HFF-Myc (cell line): ENCODE measurements at regions not wholly inside any gene's neighbourhood (a gene's known extent, or its start where the extent isn't known, plus 50 kb on each side); places are given as distances from the start of the nearest gene placed in this dataset.
"Not testable (repeated sequence)": the region's sequence is repeated elsewhere in the genome, so short reads cannot be mapped to it uniquely, and the experiment has no call there.

ENCODE experiments used
- DNase-seq: peaks from one replicate; pipeline ENCODE4 v3.0.0-alpha.2; 2011; ENCODE audit warnings: low read depth; ENCODE audit errors: extremely low read depth
- H3K4me3 ChIP-seq: replicated peaks from 2 replicates; pipeline ENCODE4 v1.5.1; 2011; ENCODE audit warnings: low read depth, mild to moderate bottlenecking, control low read depth, low read length
- TF ChIP-seq, protein P1 (sequence below): IDR thresholded peaks from 2 replicates; pipeline ENCODE4 v1.5.1; 2012; ENCODE audit warnings: mild to moderate bottlenecking, low read depth, low read length, control low read depth; ENCODE audit errors: missing control alignments

DNA sequence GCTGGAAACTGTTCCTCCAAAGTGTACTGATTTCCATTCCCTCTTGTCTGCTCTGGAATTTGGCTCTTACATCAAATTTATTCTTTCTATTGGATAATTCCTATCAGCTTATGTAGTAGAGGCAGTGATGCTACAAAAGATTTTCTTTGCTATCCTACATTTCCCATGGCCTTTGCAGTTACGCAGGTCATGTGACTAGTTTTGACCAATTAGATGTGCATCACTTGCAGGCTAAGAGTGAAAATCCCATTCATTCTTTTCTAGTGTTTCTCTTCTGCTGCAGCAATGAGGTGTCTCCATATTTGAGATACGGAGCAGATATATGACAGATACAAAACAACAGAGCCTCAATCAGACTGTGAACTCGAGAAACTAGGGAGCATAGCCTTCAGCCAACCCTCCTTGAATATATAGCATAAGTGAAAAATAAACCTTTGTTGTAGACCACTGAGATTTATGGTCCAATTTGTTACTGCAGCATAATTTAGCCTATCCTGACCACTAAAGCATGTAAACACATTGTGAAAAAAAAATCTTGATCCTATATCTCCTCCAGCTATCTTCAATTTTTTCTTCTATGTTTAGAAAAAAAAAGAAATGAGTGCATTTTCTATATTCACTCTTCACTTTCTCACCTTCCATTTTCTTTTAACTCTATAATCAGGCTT, 102.0 kb downstream of the HNMT start:
- TF ChIP-seq, protein P1, sequence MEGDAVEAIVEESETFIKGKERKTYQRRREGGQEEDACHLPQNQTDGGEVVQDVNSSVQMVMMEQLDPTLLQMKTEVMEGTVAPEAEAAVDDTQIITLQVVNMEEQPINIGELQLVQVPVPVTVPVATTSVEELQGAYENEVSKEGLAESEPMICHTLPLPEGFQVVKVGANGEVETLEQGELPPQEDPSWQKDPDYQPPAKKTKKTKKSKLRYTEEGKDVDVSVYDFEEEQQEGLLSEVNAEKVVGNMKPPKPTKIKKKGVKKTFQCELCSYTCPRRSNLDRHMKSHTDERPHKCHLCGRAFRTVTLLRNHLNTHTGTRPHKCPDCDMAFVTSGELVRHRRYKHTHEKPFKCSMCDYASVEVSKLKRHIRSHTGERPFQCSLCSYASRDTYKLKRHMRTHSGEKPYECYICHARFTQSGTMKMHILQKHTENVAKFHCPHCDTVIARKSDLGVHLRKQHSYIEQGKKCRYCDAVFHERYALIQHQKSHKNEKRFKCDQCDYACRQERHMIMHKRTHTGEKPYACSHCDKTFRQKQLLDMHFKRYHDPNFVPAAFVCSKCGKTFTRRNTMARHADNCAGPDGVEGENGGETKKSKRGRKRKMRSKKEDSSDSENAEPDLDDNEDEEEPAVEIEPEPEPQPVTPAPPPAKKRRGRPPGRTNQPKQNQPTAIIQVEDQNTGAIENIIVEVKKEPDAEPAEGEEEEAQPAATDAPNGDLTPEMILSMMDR = no peak
- no peak overlapping the region for H3K4me3 ChIP-seq
- no peak for DNase-seq

DNA sequence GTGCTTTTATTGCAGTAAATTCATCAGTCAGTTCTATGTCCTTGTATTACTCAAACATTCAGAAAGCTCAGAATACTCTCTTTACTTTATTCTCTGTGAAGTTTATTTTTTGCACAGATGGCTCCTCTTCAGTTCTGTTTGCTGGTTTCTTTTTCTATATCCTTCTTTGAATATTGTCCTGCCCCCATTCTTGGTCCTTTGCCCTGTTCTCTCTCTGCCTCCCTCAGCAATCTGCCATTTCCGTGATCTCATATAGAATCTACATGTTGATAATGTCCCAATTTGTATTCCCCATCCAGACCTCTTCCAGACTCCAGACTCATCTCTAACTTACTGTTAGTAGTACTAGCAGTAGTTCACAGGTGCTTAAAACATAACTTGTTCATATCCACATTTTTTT, 102.6 kb downstream of the HNMT start:
- H3K4me3 ChIP-seq = no peak overlapping the region
- no peak for DNase-seq
- TF ChIP-seq, protein P1 = no peak

DNA sequence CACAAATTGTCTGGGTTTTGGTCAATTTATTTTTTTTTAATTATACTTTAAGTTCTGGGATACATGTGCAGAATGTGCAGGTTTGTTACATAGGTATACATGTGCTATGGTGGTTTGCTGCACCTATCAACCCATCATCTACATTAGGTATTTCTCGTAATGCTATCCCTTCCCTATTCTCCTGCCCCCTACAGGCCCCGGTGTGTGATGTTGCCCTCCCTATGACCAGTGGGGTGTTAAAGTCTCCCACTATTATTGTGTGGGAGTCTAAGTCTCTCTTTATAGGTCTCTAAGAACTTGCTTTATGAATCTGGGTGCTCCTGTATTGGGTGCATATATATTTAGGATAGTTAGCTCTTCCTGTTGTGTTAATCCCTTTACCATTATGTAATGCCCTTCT, 104.4 kb downstream of the HNMT start:
- H3K4me3 ChIP-seq, DNase-seq: not testable (repeated sequence)

DNA sequence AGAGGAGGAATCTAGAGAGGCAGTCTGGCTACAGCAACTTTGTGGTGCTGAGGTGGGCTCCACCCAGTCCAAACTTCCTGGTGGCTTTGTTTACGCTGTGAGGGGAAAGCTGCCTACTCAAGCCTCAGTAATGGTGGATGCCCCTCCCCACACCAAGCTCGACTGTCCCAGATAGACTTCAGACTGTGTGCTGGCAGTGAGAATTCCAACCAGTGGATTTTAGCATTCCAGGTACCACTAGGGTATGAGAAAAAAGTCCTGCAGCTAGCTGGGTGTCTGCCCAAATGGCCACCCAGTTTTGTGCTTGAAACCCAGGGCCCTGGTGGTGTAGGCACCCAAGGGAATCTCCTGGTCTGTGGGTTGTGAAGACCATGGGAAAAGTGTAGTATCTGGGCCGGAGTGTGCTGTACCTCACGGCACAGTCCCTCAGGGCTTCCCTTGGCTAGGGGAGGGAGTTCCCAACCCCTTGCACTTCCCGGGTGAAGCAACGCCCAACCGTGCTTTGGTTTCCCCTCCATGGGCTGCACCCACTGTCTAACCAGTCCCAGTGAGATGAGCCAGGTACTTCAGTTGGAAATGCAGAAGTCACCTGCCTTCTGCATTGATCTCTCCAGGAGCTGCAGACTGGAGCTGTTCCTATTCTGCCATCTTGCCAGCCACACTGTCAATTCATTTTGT, 106.9 kb downstream of the HNMT start:
- DNase-seq, H3K4me3 ChIP-seq: not testable (repeated sequence)

DNA sequence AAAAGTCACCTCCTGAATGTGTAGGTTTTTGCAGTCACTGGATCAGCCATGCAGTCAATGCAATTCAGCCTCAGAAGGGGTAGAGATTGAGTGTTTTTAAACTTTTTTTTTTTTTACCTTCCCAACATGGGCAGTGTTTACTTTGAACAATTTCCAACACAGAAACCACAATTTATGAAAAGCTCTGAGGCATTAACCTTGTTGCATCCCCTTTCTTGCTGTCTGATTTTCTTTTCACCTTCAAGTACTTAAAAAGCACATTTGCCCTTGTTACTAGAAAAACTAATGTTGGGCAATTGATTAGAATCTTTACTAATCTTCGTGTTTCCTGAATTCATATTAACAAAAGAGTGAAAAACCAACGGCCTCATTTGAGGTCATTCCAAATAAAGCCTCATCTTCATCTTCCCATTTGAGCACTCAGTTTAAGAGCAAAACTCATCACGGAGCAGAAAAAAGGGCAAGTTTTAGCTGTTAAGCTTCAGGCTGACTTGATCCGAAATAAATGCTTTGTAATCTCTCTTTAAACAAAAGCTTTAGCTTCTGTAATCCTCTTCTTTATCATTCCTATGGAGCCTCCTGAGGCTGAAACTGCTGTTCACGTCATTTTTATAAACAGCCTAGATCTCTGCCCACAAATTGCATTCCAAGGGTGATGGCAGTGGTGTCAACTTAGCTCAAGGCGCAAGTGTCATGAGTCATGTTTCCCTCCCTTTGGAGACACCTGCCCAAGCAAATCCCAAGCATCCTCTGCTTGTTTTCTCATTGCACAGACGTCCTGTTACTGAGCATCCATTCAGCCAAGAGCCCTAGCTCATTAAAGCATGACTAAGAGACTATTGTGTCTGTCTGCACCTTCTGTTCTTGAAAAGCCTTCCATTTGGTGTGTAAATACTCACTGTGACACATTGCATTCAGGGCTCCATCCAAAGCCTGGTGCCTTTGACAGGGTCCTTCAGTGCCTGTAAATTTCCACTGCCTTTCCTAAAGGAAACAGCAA, 107.7 kb downstream of the HNMT start:
- H3K4me3 ChIP-seq = no peak overlapping the region
- TF ChIP-seq, protein P1 = no peak
- DNase-seq = no peak

DNA sequence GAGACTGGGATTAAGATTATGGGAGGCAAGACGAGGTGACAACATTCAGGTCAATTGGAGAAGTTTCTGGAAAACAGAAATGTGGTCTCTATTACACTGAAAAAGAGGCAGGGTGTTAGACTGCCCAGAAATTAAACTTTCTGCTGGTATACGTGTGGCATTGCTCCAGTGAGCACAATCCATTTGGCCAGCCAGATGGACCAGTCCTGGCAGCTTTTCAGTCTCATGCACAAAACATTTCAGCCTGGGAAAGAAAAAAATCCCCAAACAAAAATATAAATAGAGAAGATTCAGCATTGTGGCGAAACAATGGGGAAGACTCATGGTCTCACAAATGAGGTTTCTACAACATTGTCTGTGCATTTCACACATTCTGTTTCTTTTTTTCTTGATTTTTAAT, 113.9 kb downstream of the HNMT start:
- TF ChIP-seq, protein P1 = no peak
- no peak for DNase-seq
- no peak overlapping the region for H3K4me3 ChIP-seq

DNA sequence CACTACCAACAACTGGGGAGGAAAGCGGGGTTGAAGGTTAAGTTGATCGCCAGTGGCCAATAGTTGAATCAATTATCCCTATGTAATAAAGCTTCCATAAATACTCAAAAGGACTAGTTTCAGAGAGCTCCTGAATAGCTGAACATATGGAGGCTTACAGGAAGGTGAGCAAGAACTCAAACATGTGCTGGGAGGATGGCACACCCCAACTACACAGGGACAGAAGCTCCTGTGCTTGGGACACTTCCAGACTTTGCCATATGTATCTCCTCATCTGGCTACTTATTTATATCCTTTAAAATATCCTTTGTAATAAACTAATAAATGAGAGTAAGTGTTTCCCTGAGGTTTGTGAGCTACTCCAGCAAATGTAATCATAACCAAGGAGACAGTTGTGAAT, 115.7 kb downstream of the HNMT start:
- DNase-seq = no peak
- TF ChIP-seq, protein P1 = no peak

More for the DNA sequence above, 115.7 kb downstream of the HNMT start:
- H3K4me3 ChIP-seq = no peak overlapping the region
